H9 (cell line): ENCODE measurements at regions not wholly inside any gene's neighbourhood (a gene's known extent, or its start where the extent isn't known, plus 50 kb on each side); places are given as distances from the start of the nearest gene placed in this dataset.

Experiments
- DNase-seq: peaks from one replicate; pipeline ENCODE4 v3.0.0-alpha.2; 2017
- H2AFZ ChIP-seq: one replicate; pipeline ENCODE4 v1.6.1; 2013; ENCODE audit warnings: mild to moderate bottlenecking, low read length, control low read depth, moderate library complexity
- H2AK5ac ChIP-seq: 2 replicates; pipeline ENCODE4 v1.6.1; 2013; ENCODE audit warnings: low read length, control low read depth, mixed read lengths; ENCODE audit not compliant: insufficient read length
- H2BK120ac ChIP-seq: one replicate; pipeline ENCODE4 v1.6.1; 2013; ENCODE audit warnings: low read depth, mild to moderate bottlenecking, low read length, control low read depth, inconsistent platforms; ENCODE audit not compliant: poor library complexity, severe bottlenecking
- H2BK12ac ChIP-seq: 2 replicates; pipeline ENCODE4 v1.6.1; 2013; ENCODE audit warnings: low read length, control low read depth, mixed read lengths, low read depth; ENCODE audit not compliant: insufficient read length
- H2BK15ac ChIP-seq: 2 replicates; pipeline ENCODE4 v1.6.1; 2013; ENCODE audit warnings: low read depth, low read length, control low read depth
- H2BK20ac ChIP-seq: one replicate; pipeline ENCODE4 v1.6.1; 2013; ENCODE audit warnings: low read depth, mild to moderate bottlenecking, low read length, control low read depth, inconsistent platforms; ENCODE audit not compliant: poor library complexity, severe bottlenecking
- H2BK5ac ChIP-seq: 2 replicates; pipeline ENCODE4 v1.6.1; 2013; ENCODE audit warnings: low read length, control low read depth, mixed read lengths; ENCODE audit not compliant: insufficient read length
- H3K14ac ChIP-seq: 2 replicates; pipeline ENCODE4 v1.6.1; 2013; ENCODE audit warnings: low read length, control low read depth; ENCODE audit not compliant: insufficient read depth
- H3K18ac ChIP-seq: 2 replicates; pipeline ENCODE4 v1.6.1; 2013; ENCODE audit warnings: low read depth, mild to moderate bottlenecking, mixed read lengths, low read length, control low read depth; ENCODE audit not compliant: insufficient read length
- H3K23ac ChIP-seq: 2 replicates; pipeline ENCODE4 v1.6.1; 2013; ENCODE audit warnings: low read length, control low read depth, mixed read lengths, low read depth; ENCODE audit not compliant: insufficient read length
- H3K23me2 ChIP-seq: 2 replicates; pipeline ENCODE4 v1.6.1; 2013; ENCODE audit warnings: low read depth, mild to moderate bottlenecking, mixed read lengths, low read length, control low read depth; ENCODE audit not compliant: insufficient read length, poor library complexity, severe bottlenecking
- H3K27ac ChIP-seq: 2 replicates; pipeline ENCODE4 v1.5.1; 2013; ENCODE audit warnings: low read length, control low read depth, mixed read lengths, low read depth; ENCODE audit not compliant: insufficient read length
- H3K27me3 ChIP-seq: 2 replicates; pipeline ENCODE4 v1.6.1; 2013; ENCODE audit warnings: low read length, control low read depth, inconsistent platforms; ENCODE audit not compliant: insufficient read depth
- H3K4ac ChIP-seq: 2 replicates; pipeline ENCODE4 v1.6.1; 2013; ENCODE audit warnings: low read depth, mild to moderate bottlenecking, control low read depth, inconsistent platforms, low read length, moderate library complexity
- H3K4me1 ChIP-seq: 2 replicates; pipeline ENCODE4 v1.6.1; 2013; ENCODE audit warnings: low read length, control low read depth, inconsistent platforms; ENCODE audit not compliant: insufficient read depth
- H3K4me2 ChIP-seq: 2 replicates; pipeline ENCODE4 v1.6.1; 2013; ENCODE audit warnings: low read length, control low read depth, mixed read lengths; ENCODE audit not compliant: insufficient read length, insufficient read depth
- H3K56ac ChIP-seq: 2 replicates; pipeline ENCODE4 v1.6.1; 2013; ENCODE audit warnings: low read depth, mild to moderate bottlenecking, mixed read lengths, low read length, control low read depth; ENCODE audit not compliant: insufficient read length
- H3K79me1 ChIP-seq: 2 replicates; pipeline ENCODE4 v1.6.1; 2013; ENCODE audit warnings: low read depth, mild to moderate bottlenecking, moderate library complexity, low read length, control low read depth, inconsistent platforms; ENCODE audit not compliant: insufficient read depth, poor library complexity, severe bottlenecking
- H3K79me2 ChIP-seq: 2 replicates; pipeline ENCODE4 v1.6.1; 2013; ENCODE audit warnings: low read length, control low read depth, inconsistent platforms; ENCODE audit not compliant: insufficient read depth
- H3K9ac ChIP-seq: 2 replicates; pipeline ENCODE4 v1.6.1; 2013; ENCODE audit warnings: low read length, control low read depth, mixed read lengths; ENCODE audit not compliant: insufficient read length; ENCODE audit errors: extremely low read depth
- H3K9me3 ChIP-seq: one replicate; pipeline ENCODE4 v1.6.1; 2013; ENCODE audit warnings: low read depth, low read length, inconsistent platforms; ENCODE audit not compliant: control insufficient read depth
- H3T11ph ChIP-seq: one replicate; pipeline ENCODE4 v1.6.1; 2013; ENCODE audit warnings: mild to moderate bottlenecking, low read length, control low read depth, inconsistent platforms
- H4K20me1 ChIP-seq: one replicate; pipeline ENCODE4 v1.6.1; 2013; ENCODE audit not compliant: control insufficient read depth, insufficient read length, insufficient read depth
- H4K5ac ChIP-seq: 2 replicates; pipeline ENCODE4 v1.6.1; 2013; ENCODE audit warnings: low read depth, mild to moderate bottlenecking, mixed read lengths, low read length, control low read depth; ENCODE audit not compliant: insufficient read length
- H4K8ac ChIP-seq: replicated peaks from 2 replicates; pipeline ENCODE4 v1.6.1; 2013; ENCODE audit warnings: low read length, control low read depth, mixed read lengths, low read depth; ENCODE audit not compliant: insufficient read length
- H4K91ac ChIP-seq: 2 replicates; pipeline ENCODE4 v1.6.1; 2013; ENCODE audit warnings: low read depth, mild to moderate bottlenecking, moderate library complexity, mixed read lengths, low read length, control low read depth; ENCODE audit not compliant: insufficient read length
- H3K27ac Mint-ChIP-seq, 3 experiments: 2 replicates in 2 of 3; 3 replicates in 1 of 3; pipeline ENCODE4 v1.8.0; 2020 to 2021; ENCODE audit warnings: mixed read lengths in 3 of 3, mild to moderate bottlenecking in 1 of 3, moderate library complexity in 1 of 3
- H3K27me3 Mint-ChIP-seq: 2 replicates; pipeline ENCODE4 v1.8.0; 2021; ENCODE audit warnings: low read depth, mild to moderate bottlenecking, moderate library complexity, mixed read lengths
- H3K36me3 Mint-ChIP-seq, 3 experiments: 2 replicates in 2 of 3; 3 replicates in 1 of 3; pipeline ENCODE4 v1.8.0; 2020 to 2021; ENCODE audit warnings: low read depth in 3 of 3, mixed read lengths in 3 of 3; ENCODE audit not compliant: insufficient read depth in 1 of 3
- H3K4me1 Mint-ChIP-seq, 2 experiments: 2 replicates each; pipeline ENCODE4 v1.8.0; 2020; ENCODE audit warnings: mixed read lengths in 2 of 2
- H3K4me3 Mint-ChIP-seq, 2 experiments: 2 replicates in 1 of 2; 3 replicates in 1 of 2; pipeline ENCODE4 v1.8.0; 2020 to 2021; ENCODE audit warnings: mild to moderate bottlenecking in 2 of 2, mixed read lengths in 2 of 2, moderate library complexity in 1 of 2
- H3K9me3 Mint-ChIP-seq, 2 experiments: 2 replicates in 1 of 2; 3 replicates in 1 of 2; pipeline ENCODE4 v1.8.0; 2020; ENCODE audit warnings: mild to moderate bottlenecking in 2 of 2, mixed read lengths in 2 of 2, moderate library complexity in 1 of 2
- whole genome bisulfite sequencing: extraction: QIAGEN DNeasy Blood & Tissue Kit; methylation state at CpG from one replicate; pipeline ENCODE4 v1.1.7; 2013; ENCODE audit warnings: missing lambda C conversion rate, low lambda C conversion rate, mixed read lengths; ENCODE audit not compliant: insufficient read length; ENCODE audit errors: extremely low coverage; 5-methylcytosine and 5-hydroxymethylcytosine counted together
- TF ChIP-seq, protein P1 (sequence below): fragments of 200-600 bp; sonication (generic); conservative IDR thresholded peaks from 3 replicates; pipeline ENCODE4 v1.8.0; 2021; ENCODE audit warnings: antibody characterized with exemption, mild to moderate bottlenecking

GRCh38 chr6:76481101-76481500, 408.6 kb upstream of the IMPG1 start:
- Histone ChIP-seq H3K56ac (no peak overlapping the region), H4K91ac (no peak overlapping the region), H3K79me1 (no peaks in the 10 kb centered on the region), H2BK5ac (no peak overlapping the region), H3K23me2 (no peaks in the 10 kb centered on the region), H3K18ac (no peak overlapping the region), H2BK15ac (0 out of 2 replicates have a peak overlapping the region, but pooled peaks have one; percentile 48), H3K27ac (no peak overlapping the region), H3K4ac (no peak overlapping the region), H4K20me1 (no peaks in the 10 kb centered on the region), H4K8ac (no peak overlapping the region), H2BK120ac (no peak overlapping the region), H3K14ac (no peak overlapping the region), H2AK5ac (no peak overlapping the region), H3K27me3 (no peaks in the 10 kb centered on the region), H3K23ac (no peak overlapping the region), H3K4me1 (no peaks in the 10 kb centered on the region), H3K9ac (no peak overlapping the region), H2BK20ac (no peak overlapping the region), H3K9me3 (no peaks in the 10 kb centered on the region), H3K79me2 (no peaks in the 10 kb centered on the region), H2AFZ (no peak overlapping the region), H3K4me2 (no peak overlapping the region), H2BK12ac (no peak overlapping the region), H3T11ph (no peak overlapping the region), H4K5ac (no peak overlapping the region)
- no CpG with 5 or more reads among the region's 3 CpGs for WGBS
- Mint-ChIP-seq H3K4me1 (peaks cover 7 to 11% of the 10 kb centered on the region in 2 experiments), H3K9me3 (peaks cover 5 to 8% of the 10 kb centered on the region in 2 experiments), H3K36me3 (peaks cover 1 to 15% (median 4%) of the 10 kb centered on the region in 3 experiments; a peak in 4 of 7 replicates), H3K27ac (no peak overlapping the region), H3K27me3 (no peaks in the 10 kb centered on the region; the same call in 1 of the 2 replicates), H3K4me3 (no peak overlapping the region)
- no peak for DNase-seq
- TF ChIP-seq, protein P1, sequence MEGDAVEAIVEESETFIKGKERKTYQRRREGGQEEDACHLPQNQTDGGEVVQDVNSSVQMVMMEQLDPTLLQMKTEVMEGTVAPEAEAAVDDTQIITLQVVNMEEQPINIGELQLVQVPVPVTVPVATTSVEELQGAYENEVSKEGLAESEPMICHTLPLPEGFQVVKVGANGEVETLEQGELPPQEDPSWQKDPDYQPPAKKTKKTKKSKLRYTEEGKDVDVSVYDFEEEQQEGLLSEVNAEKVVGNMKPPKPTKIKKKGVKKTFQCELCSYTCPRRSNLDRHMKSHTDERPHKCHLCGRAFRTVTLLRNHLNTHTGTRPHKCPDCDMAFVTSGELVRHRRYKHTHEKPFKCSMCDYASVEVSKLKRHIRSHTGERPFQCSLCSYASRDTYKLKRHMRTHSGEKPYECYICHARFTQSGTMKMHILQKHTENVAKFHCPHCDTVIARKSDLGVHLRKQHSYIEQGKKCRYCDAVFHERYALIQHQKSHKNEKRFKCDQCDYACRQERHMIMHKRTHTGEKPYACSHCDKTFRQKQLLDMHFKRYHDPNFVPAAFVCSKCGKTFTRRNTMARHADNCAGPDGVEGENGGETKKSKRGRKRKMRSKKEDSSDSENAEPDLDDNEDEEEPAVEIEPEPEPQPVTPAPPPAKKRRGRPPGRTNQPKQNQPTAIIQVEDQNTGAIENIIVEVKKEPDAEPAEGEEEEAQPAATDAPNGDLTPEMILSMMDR, result no peak
